ENCODE measurements at regions not wholly inside any gene's neighbourhood (a gene's known extent, or its start where the extent isn't known, plus 50 kb on each side); places are given as distances from the start of the nearest gene placed in this dataset.

DNA sequence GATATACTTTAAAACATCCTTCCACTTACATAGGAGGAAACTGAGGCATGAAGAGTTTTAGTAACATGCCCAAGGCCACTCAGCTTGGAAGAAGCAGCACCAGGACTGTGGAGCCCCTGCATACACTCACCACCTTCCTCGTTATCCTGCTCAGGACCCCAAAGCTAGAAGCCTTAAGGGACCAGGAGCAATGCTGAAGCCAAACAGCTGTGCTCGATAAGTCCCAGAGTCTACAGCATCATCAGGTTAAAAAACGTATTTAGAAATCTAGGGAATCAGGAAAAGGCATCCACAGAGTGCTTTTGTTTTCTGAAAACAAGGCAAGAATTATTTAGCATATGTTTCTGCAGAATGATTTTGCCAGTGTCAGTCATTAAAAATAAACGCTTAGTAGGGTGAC, 301.7 kb upstream of the ESRRG start:
- TF ChIP-seq, protein P1, sequence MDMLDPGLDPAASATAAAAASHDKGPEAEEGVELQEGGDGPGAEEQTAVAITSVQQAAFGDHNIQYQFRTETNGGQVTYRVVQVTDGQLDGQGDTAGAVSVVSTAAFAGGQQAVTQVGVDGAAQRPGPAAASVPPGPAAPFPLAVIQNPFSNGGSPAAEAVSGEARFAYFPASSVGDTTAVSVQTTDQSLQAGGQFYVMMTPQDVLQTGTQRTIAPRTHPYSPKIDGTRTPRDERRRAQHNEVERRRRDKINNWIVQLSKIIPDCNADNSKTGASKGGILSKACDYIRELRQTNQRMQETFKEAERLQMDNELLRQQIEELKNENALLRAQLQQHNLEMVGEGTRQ (IDR thresholded peaks at IDR 0.05; ENCODE audit: low read depth, low read length) = no peak
- TF ChIP-seq POLR2A (IDR thresholded peaks at IDR 0.05; ENCODE audit: low read depth, low read length) (no peak), CTCF (conservative IDR thresholded peaks at IDR 0.05; ENCODE audit: low read depth, low read length) (no peak), MAZ (IDR thresholded peaks at IDR 0.05; ENCODE audit: borderline replicate concordance, low read depth, low read length) (no peak), RAD21 (IDR thresholded peaks at IDR 0.05; ENCODE audit: low read length) (no peak), CEBPB (IDR thresholded peaks at IDR 0.05; ENCODE audit: low read depth, low read length) (no peak), FOS (IDR thresholded peaks at IDR 0.05; ENCODE audit: low read depth, low read length) (no peak), RFX5 (IDR thresholded peaks at IDR 0.05; ENCODE audit: low read depth, low read length) (no peak), MAFK (IDR thresholded peaks at IDR 0.05; ENCODE audit: low read depth, low read length) (no peak), SMC3 (IDR thresholded peaks at IDR 0.05; ENCODE audit: low read depth, low read length) (no peak), MXI1 (IDR thresholded peaks at IDR 0.05; ENCODE audit: borderline replicate concordance, low read depth, low read length) (no peak), NFE2L2 (IDR thresholded peaks at IDR 0.05; ENCODE audit: low read depth, low read length) (no peak)

Measured in IMR-90 (cell line).